ENCODE measurements at regions not wholly inside any gene's neighbourhood (a gene's known extent, or its start where the extent isn't known, plus 50 kb on each side); places are given as distances from the start of the nearest gene placed in this dataset.

DNA sequence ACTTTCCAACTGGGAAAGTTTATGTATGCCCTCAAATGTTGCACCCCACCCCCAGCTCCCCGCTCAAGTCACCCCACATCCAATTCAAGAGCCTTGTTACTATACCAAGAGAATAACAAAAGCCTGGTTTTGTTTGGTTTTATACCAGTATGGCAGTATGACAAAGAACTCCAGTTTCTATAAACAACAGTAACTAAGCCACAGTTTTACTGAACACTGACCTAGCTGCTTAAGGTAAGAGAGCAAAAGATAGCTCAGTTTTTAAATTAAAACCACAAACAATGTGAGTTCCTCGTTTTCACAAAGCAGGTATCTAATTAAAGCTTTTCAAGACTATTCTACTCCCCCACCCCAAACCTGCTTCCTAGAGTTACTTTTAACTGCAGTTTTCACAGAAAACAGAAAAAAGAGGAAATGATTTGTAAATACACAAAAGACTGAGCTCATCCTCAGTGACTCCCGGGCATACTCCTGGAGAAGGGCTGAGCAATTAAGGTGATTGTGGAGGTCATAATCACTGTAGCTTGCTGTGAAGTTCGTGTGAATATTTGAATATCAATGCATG lies 59.3 kb upstream of the LHX8 start:
- in situ Hi-C loops (cut with MboI; ENCODE audit: low sequenced_read_pairs) = no loop called here

DNA sequence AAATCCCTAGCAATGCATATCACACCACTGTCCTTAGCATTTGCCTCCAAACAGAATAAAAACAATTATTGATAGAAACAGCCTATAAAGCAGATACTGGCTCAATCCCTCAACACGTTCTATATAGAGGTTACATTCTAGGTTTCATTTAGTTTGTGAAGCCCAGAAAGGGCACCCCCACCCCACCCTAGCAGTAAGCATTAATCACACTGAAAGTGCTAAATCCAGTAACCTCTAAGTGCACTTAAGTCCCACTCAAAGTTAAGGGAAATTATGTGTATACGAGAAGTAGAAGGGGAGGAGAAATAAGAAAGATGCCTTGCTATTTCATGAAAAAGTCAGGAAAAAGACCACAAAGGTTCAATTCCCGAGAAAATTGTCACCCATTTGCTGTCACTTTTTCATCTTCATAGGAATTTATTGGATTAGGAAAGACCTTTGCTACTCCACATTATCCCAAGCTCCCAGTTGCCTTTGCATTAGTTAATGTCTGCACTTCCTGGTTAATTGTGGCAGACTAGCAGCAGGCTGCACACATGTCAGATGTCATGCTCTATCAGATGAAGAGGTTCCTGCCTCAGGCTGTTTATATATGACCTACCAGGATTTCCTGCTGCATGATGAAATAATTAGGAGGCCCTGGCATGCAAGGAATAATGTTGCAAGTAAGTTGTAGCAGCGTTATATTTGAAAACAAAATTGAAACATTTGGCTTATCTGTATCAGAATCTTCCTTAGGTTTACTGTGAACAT lies 54.5 kb upstream of the LHX8 start:
- in situ Hi-C loops (cut with MboI; ENCODE audit: low sequenced_read_pairs) = no loop called here

DNA sequence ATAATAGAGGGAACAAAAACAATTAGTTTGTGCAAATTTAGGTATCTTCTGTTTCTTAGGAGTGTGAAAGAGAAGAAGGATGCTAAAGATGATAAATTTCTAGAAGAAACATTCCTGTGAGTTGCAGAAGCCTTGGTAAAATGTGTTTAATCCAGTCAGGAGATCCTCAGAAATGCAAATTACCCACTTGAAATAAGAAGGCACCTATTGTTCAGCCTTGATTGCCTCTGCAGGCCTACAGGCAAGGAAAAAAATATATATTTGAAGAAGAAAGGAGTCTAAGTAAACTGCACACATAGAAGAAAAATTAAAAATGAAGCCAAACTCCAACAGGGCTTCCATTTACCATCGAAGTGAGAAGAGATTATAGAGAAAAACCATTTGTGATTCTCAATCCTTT lies 51.0 kb upstream of the LHX8 start:
- in situ Hi-C loops (cut with MboI; ENCODE audit: low sequenced_read_pairs) = no loop called here

DNA sequence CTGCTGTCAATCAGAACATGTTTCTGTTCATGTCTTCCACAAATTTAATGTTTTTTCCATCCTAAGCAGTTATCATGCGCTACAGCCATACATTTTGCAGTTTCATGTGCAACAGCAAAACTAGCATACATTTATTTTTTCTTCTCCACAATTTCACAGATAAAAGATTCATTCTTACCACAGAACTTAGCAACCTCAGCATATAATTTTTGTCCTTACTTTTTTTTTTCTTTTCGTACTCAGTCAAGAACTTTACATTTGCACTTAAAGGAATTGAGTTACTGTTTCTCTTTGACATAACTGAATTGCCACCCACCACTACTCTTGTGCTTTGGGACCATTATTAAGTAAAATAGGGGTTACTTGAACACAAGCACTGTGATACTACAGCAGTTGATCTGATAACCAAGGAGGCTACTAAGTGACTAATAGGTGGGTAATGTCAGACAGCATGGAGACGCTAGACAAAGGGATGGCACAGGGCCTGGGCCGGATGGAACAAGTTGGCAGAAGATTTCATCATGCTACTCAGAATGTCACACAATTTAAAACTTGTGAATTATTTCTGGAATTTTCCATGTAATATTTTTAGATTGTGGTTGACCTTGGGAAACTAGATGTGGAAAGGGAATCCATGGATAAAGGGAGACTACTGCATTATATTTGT lies 50.2 kb upstream of the LHX8 start:
- in situ Hi-C loops (cut with MboI; ENCODE audit: low sequenced_read_pairs) = no loop called here
